HepG2 (cell line): ENCODE measurements at regions not wholly inside any gene's neighbourhood (a gene's known extent, or its start where the extent isn't known, plus 50 kb on each side); places are given as distances from the start of the nearest gene placed in this dataset.
A peak's percentile ranks its signal among the peaks of the same experiment; 100 is the strongest.

Experiments
- ATAC-seq: fragments of 200-7000 bp; cut with Tn5 transposase; 3 replicates; pipeline ENCODE4 v1.9.1; 2020; ENCODE audit warnings: mild to moderate bottlenecking, moderate library complexity
- BruUV-seq: library from RNA; stranded (reverse); fragments of 400-500 nt; replicated peaks from 2 replicates; lab custom pipeline; 2021; lab: Mats Ljungman, UMichigan
- CTCF ChIA-PET: fragments of 300-600 bp; formaldehyde crosslinking; extraction: SDS; loops from one replicate; lab custom pipeline; 2021; ENCODE audit warnings: low total read pairs, inconsistent platforms, low intra/inter-chr PET ratio; lab: Yijun Ruan, JAX
- POLR2A ChIA-PET: fragments of 350-600 bp; sonication (Branson Sonifier 250); formaldehyde crosslinking; loops from one replicate; lab custom pipeline; 2020; ENCODE audit warnings: antibody characterized with exemption, inconsistent platforms; lab: Yijun Ruan, JAX
- DNase-seq: peaks from one replicate; pipeline ENCODE4 v3.0.0-alpha.2; 2015; ENCODE audit warnings: low spot score
- FAIRE-seq: peaks from 3 replicates; lab custom pipeline; 2011; peaks lifted over from hg19 to GRCh38; lab: Jason Lieb, UNC
- H2AFZ ChIP-seq: one replicate; pipeline ENCODE4 v1.6.1; 2011; ENCODE audit warnings: low read length, inconsistent platforms
- H3K27ac ChIP-seq: fragments of 300-600 bp; 3 replicates; pipeline ENCODE4 v1.8.0; 2011; ENCODE audit warnings: mixed run types, mild to moderate bottlenecking, mixed read lengths, low read length, inconsistent platforms; ENCODE audit not compliant: insufficient read depth; ENCODE audit errors: extremely low read length
- H3K27me3 ChIP-seq, 2 experiments: fragments of 200-600 bp in 1 of 2; 2 replicates in 1 of 2; 3 replicates in 1 of 2; pipeline versions ENCODE4 v1.6.0 to v1.8.0; 2011; ENCODE audit warnings: low read length in 2 of 2, mild to moderate bottlenecking in 2 of 2, moderate library complexity in 2 of 2, inconsistent platforms in 1 of 2; ENCODE audit not compliant: insufficient read depth in 2 of 2, control insufficient read depth in 1 of 2
- H3K36me3 ChIP-seq, 2 experiments: fragments of 200-600 bp in 1 of 2; replicated peaks in 1 of 2; 2 replicates in 1 of 2; 3 replicates in 1 of 2; pipeline versions ENCODE4 v1.5.1 to v1.8.0; 2011; ENCODE audit warnings: low read length in 2 of 2, inconsistent platforms in 1 of 2; ENCODE audit not compliant: insufficient read depth in 2 of 2, control insufficient read depth in 1 of 2
- H3K4me1 ChIP-seq: 2 replicates; pipeline ENCODE4 v1.5.1; 2012; ENCODE audit warnings: low read length, inconsistent platforms; ENCODE audit not compliant: insufficient read depth
- H3K4me2 ChIP-seq: 2 replicates; pipeline ENCODE4 v1.6.0; 2011; ENCODE audit warnings: low read depth, low read length, inconsistent platforms
- H3K4me3 ChIP-seq, 3 experiments: fragments of 200-600 bp in 1 of 3; sonication (generic), shearing (Covaris generic) in 1 of 3; replicated peaks in 1 of 3; 2 replicates each; pipeline ENCODE4 v1.5.1; 2011 to 2016; ENCODE audit warnings: low read length in 3 of 3, inconsistent platforms in 2 of 3, low read depth in 2 of 3, mild to moderate bottlenecking in 2 of 3, control low read depth in 1 of 3, mixed read lengths in 1 of 3; ENCODE audit not compliant: insufficient read depth in 1 of 3
- H3K79me2 ChIP-seq: one replicate; pipeline ENCODE4 v1.6.1; 2011; ENCODE audit warnings: low read length, inconsistent platforms; ENCODE audit not compliant: insufficient read depth
- H3K9ac ChIP-seq: 2 replicates; pipeline ENCODE4 v1.6.0; 2011; ENCODE audit warnings: mild to moderate bottlenecking, low read depth, low read length, inconsistent platforms; ENCODE audit not compliant: insufficient read depth
- H3K9me3 ChIP-seq: 2 replicates; pipeline ENCODE4 v1.5.1; 2012; ENCODE audit warnings: mild to moderate bottlenecking, low read length
- H4K20me1 ChIP-seq: 2 replicates; pipeline ENCODE4 v1.6.0; 2011; ENCODE audit warnings: inconsistent platforms, mild to moderate bottlenecking, low read length, moderate library complexity; ENCODE audit not compliant: insufficient read depth
- CREB1 ChIP-seq, 2 experiments: fragments of 450-650 bp in 1 of 2; IDR thresholded peaks; 2 replicates each; pipeline ENCODE4 v1.6.1; 2016 to 2017; ENCODE audit warnings: control low read depth in 1 of 2, mild to moderate bottlenecking in 1 of 2, missing compliant biosample characterization in 1 of 2, missing genetic modification characterization in 1 of 2
- ELF3 ChIP-seq: IDR thresholded peaks from 2 replicates; pipeline ENCODE4 v1.6.1; 2016; ENCODE audit warnings: missing genetic modification reagents, missing compliant biosample characterization
- HMGA1 ChIP-seq: sonication (generic); formaldehyde crosslinking; conservative IDR thresholded peaks from 2 replicates; pipeline ENCODE4 v1.4.0; 2020; ENCODE audit warnings: missing genetic modification reagents
- JUND ChIP-seq: sonication (generic); formaldehyde crosslinking; IDR thresholded peaks from 2 replicates; pipeline ENCODE4 v1.8.0; 2022; ENCODE audit warnings: mild to moderate bottlenecking, missing genetic modification reagents
- RNF2 ChIP-seq: fragments of 450-650 bp; conservative IDR thresholded peaks from 2 replicates; pipeline ENCODE4 v1.6.1; 2016; ENCODE audit warnings: low read depth
- ZNF513 ChIP-seq: sonication (generic); formaldehyde crosslinking; conservative IDR thresholded peaks from 2 replicates; pipeline ENCODE4 v1.5.0; 2020; ENCODE audit warnings: missing genetic modification reagents
- WGBS: methylation state at CpG from one replicate; pipeline ENCODE4 v1.1.6; 2017; ENCODE audit warnings: low lambda C conversion rate; 5-methylcytosine and 5-hydroxymethylcytosine counted together
- in situ Hi-C: cut with HindIII; loops from 2 replicates; pipeline ENCODE4 v1.10.0; 2017; ENCODE audit warnings: low pct_unique_long_range_greater_than_20kb; ENCODE audit not compliant: extremely low pct_ligation_motif_present
- intact Hi-C: fragments of 100-400 bp; cut with micrococcal nuclease; formaldehyde crosslinking; loops from one replicate; pipeline ENCODE4 v1.10.0; 2022; ENCODE audit not compliant: unreplicated experiment
- TF ChIP-seq, protein P1 (sequence below): sonication (generic); formaldehyde crosslinking; IDR thresholded peaks from 2 replicates; pipeline ENCODE4 v1.8.1; 2023; ENCODE audit warnings: missing genetic modification reagents, mild to moderate bottlenecking, borderline replicate concordance
- TF ChIP-seq, protein P2 (sequence below): IDR thresholded peaks from 2 replicates; pipeline ENCODE4 v1.6.1; 2016; ENCODE audit warnings: mild to moderate bottlenecking, missing biosample characterization, missing genetic modification reagents

DNA sequence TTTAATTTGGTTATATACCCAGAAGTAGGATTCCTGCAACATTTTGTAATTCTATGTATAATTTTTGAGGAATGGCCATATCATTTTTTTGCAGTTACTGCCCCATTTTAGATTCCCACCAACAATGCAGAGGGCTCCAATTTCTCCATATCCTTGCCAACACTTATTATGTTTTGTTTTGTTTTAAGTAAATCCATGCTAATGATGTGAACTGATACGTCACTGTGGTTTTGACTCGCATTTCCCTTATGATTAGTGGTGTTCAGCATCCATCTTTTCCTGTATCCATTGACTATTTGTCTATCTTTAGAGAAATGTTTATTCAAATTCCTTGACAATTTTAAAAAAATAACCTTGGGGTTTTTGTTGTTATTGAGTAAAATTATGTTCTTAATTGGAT is 826.4 kb downstream of the CDH11 start:
- Histone ChIP-seq H2AFZ (no peak overlapping the region), H3K27ac (no peak overlapping the region), H3K9ac (no peak overlapping the region), H3K79me2 (no peaks in the 10 kb centered on the region), H3K4me2 (no peak overlapping the region), H3K9me3 (peaks cover 46% of the 10 kb centered on the region), H3K36me3 (no peaks in the 10 kb centered on the region), H3K4me1 (no peaks in the 10 kb centered on the region), H3K4me3 (no peak overlapping the region), H4K20me1 (no peaks in the 10 kb centered on the region), H3K27me3 (no peaks in the 10 kb centered on the region)
- ChIA-PET CTCF (no interaction called here), POLR2A (no interaction called here)
- no TSS peak for BruUV-seq
- intact Hi-C loops: no loop called here
- TF ChIP-seq HMGA1 (CRISPR knock-in tag) (no peak), CREB1 (IDR thresholded peaks at IDR 0.05) (peak; percentile 41; the same call in 1 of the 2 replicates), CREB1 (CRISPR knock-in tag; IDR thresholded peaks at IDR 0.05) (no peak)
- ATAC-seq: no peak
- WGBS: 1% methylated on average over 2 of the region's 2 CpGs
- in situ Hi-C loops: no loop called here
- no peak for FAIRE-seq
- no peak for DNase-seq

- no peak for ATAC-seq
- POLR2A ChIA-PET: no interaction called here
- CTCF ChIA-PET: no interaction called here
- H3K27me3 ChIP-seq: no peaks in the 10 kb centered on the region
- WGBS: 2% methylated on average over 4 of the region's 4 CpGs
- H2AFZ ChIP-seq: no peak overlapping the region
- DNase-seq: no peak
- H3K4me1 ChIP-seq: no peaks in the 10 kb centered on the region
- peaks cover 47% of the 10 kb centered on the region for H3K9me3 ChIP-seq
- TF ChIP-seq, protein P1, sequence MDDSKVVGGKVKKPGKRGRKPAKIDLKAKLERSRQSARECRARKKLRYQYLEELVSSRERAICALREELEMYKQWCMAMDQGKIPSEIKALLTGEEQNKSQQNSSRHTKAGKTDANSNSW (CRISPR knock-in tag): no peak
- no peak for TF ChIP-seq RNF2
- no peak for TF ChIP-seq JUND (CRISPR knock-in tag)
- no peak for TF ChIP-seq ZNF513 (CRISPR knock-in tag)
- TF ChIP-seq, protein P2, sequence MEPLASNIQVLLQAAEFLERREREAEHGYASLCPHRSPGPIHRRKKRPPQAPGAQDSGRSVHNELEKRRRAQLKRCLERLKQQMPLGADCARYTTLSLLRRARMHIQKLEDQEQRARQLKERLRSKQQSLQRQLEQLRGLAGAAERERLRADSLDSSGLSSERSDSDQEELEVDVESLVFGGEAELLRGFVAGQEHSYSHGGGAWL (CRISPR knock-in tag): no peak
- no peak for TF ChIP-seq ELF3 (CRISPR knock-in tag)
- BruUV-seq: no TSS peak
- intact Hi-C loops (no loop called here), in situ Hi-C loops (no loop called here)
- H3K4me3 ChIP-seq: no peak overlapping the region
- no peaks in the 10 kb centered on the region for H3K79me2 ChIP-seq
- no peaks in the 10 kb centered on the region for H3K36me3 ChIP-seq
- H3K9ac ChIP-seq: no peak overlapping the region
- FAIRE-seq: no peak
- no peak overlapping the region for H3K27ac ChIP-seq
- no peaks in the 10 kb centered on the region for H4K20me1 ChIP-seq
- H3K4me2 ChIP-seq: no peak overlapping the region
Observed at GRCh38 chr16:64292953-64293352, 828.9 kb downstream of the CDH11 start.
